Loucy (cell line): ENCODE measurements at regions not wholly inside any gene's neighbourhood (a gene's known extent, or its start where the extent isn't known, plus 50 kb on each side); places are given as distances from the start of the nearest gene placed in this dataset.

ENCODE experiments used
- H2AFZ ChIP-seq: fragments of 200-600 bp; sonication (generic); 2 replicates; pipeline ENCODE4 v1.6.0; 2016; ENCODE audit warnings: antibody characterized with exemption, mild to moderate bottlenecking, low read length, moderate library complexity
- H3F3A ChIP-seq: fragments of 200-600 bp; 2 replicates; pipeline ENCODE4 v1.6.0; 2016; ENCODE audit warnings: antibody characterized with exemption, low read depth, mild to moderate bottlenecking
- H3K27me3 ChIP-seq: fragments of 200-600 bp; sonication (generic); 2 replicates; pipeline ENCODE4 v1.6.1; 2014; ENCODE audit warnings: low read length, mild to moderate bottlenecking; ENCODE audit not compliant: insufficient read depth, poor library complexity, severe bottlenecking
- H3K36me3 ChIP-seq: fragments of 200-600 bp; sonication (generic); 2 replicates; pipeline ENCODE4 v1.6.1; 2016; ENCODE audit warnings: low read length; ENCODE audit not compliant: insufficient read depth
- H3K4me1 ChIP-seq: fragments of 200-600 bp; sonication (generic); 2 replicates; pipeline ENCODE4 v1.5.1; 2014; ENCODE audit warnings: low read length, mild to moderate bottlenecking; ENCODE audit not compliant: insufficient read depth, poor library complexity, severe bottlenecking
- H3K4me2 ChIP-seq: fragments of 200-600 bp; sonication (generic); 2 replicates; pipeline ENCODE4 v1.6.0; 2014; ENCODE audit warnings: antibody characterized with exemption, low read length, low read depth, mild to moderate bottlenecking; ENCODE audit not compliant: poor library complexity, severe bottlenecking
- H3K4me3 ChIP-seq: fragments of 200-600 bp; sonication (generic); 2 replicates; pipeline ENCODE4 v1.5.1; 2014; ENCODE audit warnings: low read length, mild to moderate bottlenecking, mixed read lengths; ENCODE audit not compliant: poor library complexity, severe bottlenecking
- H3K79me2 ChIP-seq: fragments of 200-600 bp; sonication (generic); 2 replicates; pipeline ENCODE4 v1.6.1; 2014; ENCODE audit warnings: low read length; ENCODE audit not compliant: insufficient read depth
- H3K9ac ChIP-seq: fragments of 200-600 bp; sonication (generic); 2 replicates; pipeline ENCODE4 v1.6.0; 2014; ENCODE audit warnings: mild to moderate bottlenecking, low read depth, low read length, moderate library complexity; ENCODE audit not compliant: poor library complexity, severe bottlenecking
- H3K9me2 ChIP-seq: fragments of 200-600 bp; sonication (generic); replicated peaks from 2 replicates; pipeline ENCODE4 v1.6.1; 2016; ENCODE audit warnings: low read depth, low read length, mixed read lengths
- H3K9me3 ChIP-seq: fragments of 200-600 bp; sonication (generic); 2 replicates; pipeline ENCODE4 v1.6.1; 2014; ENCODE audit warnings: mild to moderate bottlenecking, antibody characterized with exemption, low read length, low read depth; ENCODE audit not compliant: insufficient read depth
- H4K20me1 ChIP-seq: fragments of 200-600 bp; sonication (generic); 2 replicates; pipeline ENCODE4 v1.6.0; 2014; ENCODE audit warnings: antibody characterized with exemption, low read length, mild to moderate bottlenecking; ENCODE audit not compliant: insufficient read depth, poor library complexity, severe bottlenecking
- CTCF ChIP-seq: fragments of 200-600 bp; sonication (generic); conservative IDR thresholded peaks from 2 replicates; pipeline ENCODE4 v1.5.1; 2014; ENCODE audit warnings: mild to moderate bottlenecking, antibody characterized with exemption, low read length
- EZH2phosphoT487 ChIP-seq: fragments of 200-600 bp; IDR thresholded peaks from 2 replicates; pipeline ENCODE4 v1.6.1; 2018; ENCODE audit warnings: antibody characterized with exemption, mild to moderate bottlenecking, moderate library complexity, borderline replicate concordance

GRCh38 chr9:89848060-89849040, 243.5 kb downstream of the GADD45G start:
- H3K4me1 ChIP-seq = no peaks in the 10 kb centered on the region

GRCh38 chr9:89849096-89849495, 244.3 kb downstream of the GADD45G start:
- no peak for TF ChIP-seq EZH2phosphoT487
- TF ChIP-seq CTCF = no peak

More at GRCh38 chr9:89848060-89849040, 243.5 kb downstream of the GADD45G start:
- Histone ChIP-seq H3K79me2 (no peaks in the 10 kb centered on the region), H3K9ac (no peak overlapping the region), H3F3A (no peaks in the 10 kb centered on the region), H3K27me3 (no peaks in the 10 kb centered on the region), H2AFZ (no peak overlapping the region), H4K20me1 (no peaks in the 10 kb centered on the region), H3K4me2 (no peak overlapping the region), H3K9me2 (no peaks in the 10 kb centered on the region), H3K9me3 (no peaks in the 10 kb centered on the region), H3K36me3 (no peaks in the 10 kb centered on the region), H3K4me3 (no peak overlapping the region)
- TF ChIP-seq CTCF (no peak), EZH2phosphoT487 (no peak)

GRCh38 chr9:89850153-89850552, 245.3 kb downstream of the GADD45G start:
- TF ChIP-seq CTCF (no peak), EZH2phosphoT487 (no peak)
- H3F3A ChIP-seq = no peaks in the 10 kb centered on the region
- H2AFZ ChIP-seq = no peak overlapping the region
- no peaks in the 10 kb centered on the region for H3K9me3 ChIP-seq
- H3K4me3 ChIP-seq = no peak overlapping the region
- H3K4me1 ChIP-seq = no peaks in the 10 kb centered on the region
- no peak overlapping the region for H3K4me2 ChIP-seq
- no peak overlapping the region for H3K9ac ChIP-seq
- no peaks in the 10 kb centered on the region for H3K79me2 ChIP-seq
- no peaks in the 10 kb centered on the region for H3K9me2 ChIP-seq
- H3K36me3 ChIP-seq = no peaks in the 10 kb centered on the region
- no peaks in the 10 kb centered on the region for H4K20me1 ChIP-seq
- no peaks in the 10 kb centered on the region for H3K27me3 ChIP-seq

More at GRCh38 chr9:89849096-89849495, 244.3 kb downstream of the GADD45G start:
- Histone ChIP-seq H4K20me1 (no peaks in the 10 kb centered on the region), H3K9ac (no peak overlapping the region), H2AFZ (no peak overlapping the region), H3K4me2 (no peak overlapping the region), H3K36me3 (no peaks in the 10 kb centered on the region), H3K4me3 (no peak overlapping the region), H3K9me3 (no peaks in the 10 kb centered on the region), H3K79me2 (no peaks in the 10 kb centered on the region), H3K27me3 (no peaks in the 10 kb centered on the region), H3F3A (no peaks in the 10 kb centered on the region), H3K9me2 (no peaks in the 10 kb centered on the region), H3K4me1 (no peaks in the 10 kb centered on the region)
